Fibroblast of pulmonary artery (primary cell): ENCODE measurements at regions not wholly inside any gene's neighbourhood (a gene's known extent, or its start where the extent isn't known, plus 50 kb on each side); places are given as distances from the start of the nearest gene placed in this dataset.

ENCODE experiments used
- DNase-seq: peaks from one replicate; pipeline ENCODE4 v3.0.0-alpha.2; 2010; ENCODE audit warnings: low read depth
- H3K4me3 ChIP-seq: replicated peaks from 2 replicates; pipeline ENCODE4 v1.5.1; 2011; ENCODE audit warnings: low read depth, mild to moderate bottlenecking, control low read depth, low read length, moderate library complexity
- CTCF ChIP-seq: IDR thresholded peaks from 2 replicates; pipeline ENCODE4 v1.5.1; 2011; ENCODE audit warnings: mild to moderate bottlenecking, control low read depth, low read length, inconsistent platforms; ENCODE audit errors: missing control alignments

- DNase-seq: no peak
- TF ChIP-seq CTCF: no peak
- H3K4me3 ChIP-seq: no peak overlapping the region
These were observed 136.0 kb upstream of the UBE2E2 start for GRCh38 chr3:23067116-23067515.

GRCh38 chr3:23068016-23068728 lies 135.0 kb upstream of the UBE2E2 start:
- no peak for TF ChIP-seq CTCF
- DNase-seq: no peak
- no peak overlapping the region for H3K4me3 ChIP-seq

- H3K4me3 ChIP-seq: no peak overlapping the region
- TF ChIP-seq CTCF: no peak
- no peak for DNase-seq
These were observed 131.8 kb upstream of the UBE2E2 start for GRCh38 chr3:23071296-23071695.

- no peak for DNase-seq
- H3K4me3 ChIP-seq: no peak overlapping the region
- no peak for TF ChIP-seq CTCF
These were observed 131.4 kb upstream of the UBE2E2 start for GRCh38 chr3:23071758-23072157.

- DNase-seq: no peak
- H3K4me3 ChIP-seq: no peak overlapping the region
- no peak for TF ChIP-seq CTCF
These were observed 130.4 kb upstream of the UBE2E2 start for GRCh38 chr3:23072693-23073092.

GRCh38 chr3:23073724-23074305 lies 129.3 kb upstream of the UBE2E2 start:
- no peak for TF ChIP-seq CTCF
- no peak for DNase-seq
- H3K4me3 ChIP-seq: no peak overlapping the region

- DNase-seq: peak; percentile 86
- no peak overlapping the region for H3K4me3 ChIP-seq
- TF ChIP-seq CTCF: no peak
These were observed 127.6 kb upstream of the UBE2E2 start for GRCh38 chr3:23075496-23075895.
